H9 (cell line): ENCODE measurements at regions not wholly inside any gene's neighbourhood (a gene's known extent, or its start where the extent isn't known, plus 50 kb on each side); places are given as distances from the start of the nearest gene placed in this dataset.

Source experiments
- DNase-seq: peaks from one replicate; pipeline ENCODE4 v3.0.0-alpha.2; 2017
- H2AFZ ChIP-seq: one replicate; pipeline ENCODE4 v1.6.1; 2013; ENCODE audit warnings: mild to moderate bottlenecking, low read length, control low read depth, moderate library complexity
- H2AK5ac ChIP-seq: 2 replicates; pipeline ENCODE4 v1.6.1; 2013; ENCODE audit warnings: low read length, control low read depth, mixed read lengths; ENCODE audit not compliant: insufficient read length
- H2BK120ac ChIP-seq: one replicate; pipeline ENCODE4 v1.6.1; 2013; ENCODE audit warnings: low read depth, mild to moderate bottlenecking, low read length, control low read depth, inconsistent platforms; ENCODE audit not compliant: poor library complexity, severe bottlenecking
- H2BK12ac ChIP-seq: 2 replicates; pipeline ENCODE4 v1.6.1; 2013; ENCODE audit warnings: low read length, control low read depth, mixed read lengths, low read depth; ENCODE audit not compliant: insufficient read length
- H2BK15ac ChIP-seq: 2 replicates; pipeline ENCODE4 v1.6.1; 2013; ENCODE audit warnings: low read depth, low read length, control low read depth
- H2BK20ac ChIP-seq: one replicate; pipeline ENCODE4 v1.6.1; 2013; ENCODE audit warnings: low read depth, mild to moderate bottlenecking, low read length, control low read depth, inconsistent platforms; ENCODE audit not compliant: poor library complexity, severe bottlenecking
- H2BK5ac ChIP-seq: 2 replicates; pipeline ENCODE4 v1.6.1; 2013; ENCODE audit warnings: low read length, control low read depth, mixed read lengths; ENCODE audit not compliant: insufficient read length
- H3K14ac ChIP-seq: 2 replicates; pipeline ENCODE4 v1.6.1; 2013; ENCODE audit warnings: low read length, control low read depth; ENCODE audit not compliant: insufficient read depth
- H3K18ac ChIP-seq: 2 replicates; pipeline ENCODE4 v1.6.1; 2013; ENCODE audit warnings: low read depth, mild to moderate bottlenecking, mixed read lengths, low read length, control low read depth; ENCODE audit not compliant: insufficient read length
- H3K23ac ChIP-seq: 2 replicates; pipeline ENCODE4 v1.6.1; 2013; ENCODE audit warnings: low read length, control low read depth, mixed read lengths, low read depth; ENCODE audit not compliant: insufficient read length
- H3K23me2 ChIP-seq: 2 replicates; pipeline ENCODE4 v1.6.1; 2013; ENCODE audit warnings: low read depth, mild to moderate bottlenecking, mixed read lengths, low read length, control low read depth; ENCODE audit not compliant: insufficient read length, poor library complexity, severe bottlenecking
- H3K27ac ChIP-seq: 2 replicates; pipeline ENCODE4 v1.5.1; 2013; ENCODE audit warnings: low read length, control low read depth, mixed read lengths, low read depth; ENCODE audit not compliant: insufficient read length
- H3K27me3 ChIP-seq: 2 replicates; pipeline ENCODE4 v1.6.1; 2013; ENCODE audit warnings: low read length, control low read depth, inconsistent platforms; ENCODE audit not compliant: insufficient read depth
- H3K4ac ChIP-seq: 2 replicates; pipeline ENCODE4 v1.6.1; 2013; ENCODE audit warnings: low read depth, mild to moderate bottlenecking, control low read depth, inconsistent platforms, low read length, moderate library complexity
- H3K4me1 ChIP-seq: 2 replicates; pipeline ENCODE4 v1.6.1; 2013; ENCODE audit warnings: low read length, control low read depth, inconsistent platforms; ENCODE audit not compliant: insufficient read depth
- H3K4me2 ChIP-seq: 2 replicates; pipeline ENCODE4 v1.6.1; 2013; ENCODE audit warnings: low read length, control low read depth, mixed read lengths; ENCODE audit not compliant: insufficient read length, insufficient read depth
- H3K56ac ChIP-seq: 2 replicates; pipeline ENCODE4 v1.6.1; 2013; ENCODE audit warnings: low read depth, mild to moderate bottlenecking, mixed read lengths, low read length, control low read depth; ENCODE audit not compliant: insufficient read length
- H3K79me1 ChIP-seq: 2 replicates; pipeline ENCODE4 v1.6.1; 2013; ENCODE audit warnings: low read depth, mild to moderate bottlenecking, moderate library complexity, low read length, control low read depth, inconsistent platforms; ENCODE audit not compliant: insufficient read depth, poor library complexity, severe bottlenecking
- H3K79me2 ChIP-seq: 2 replicates; pipeline ENCODE4 v1.6.1; 2013; ENCODE audit warnings: low read length, control low read depth, inconsistent platforms; ENCODE audit not compliant: insufficient read depth
- H3K9ac ChIP-seq: 2 replicates; pipeline ENCODE4 v1.6.1; 2013; ENCODE audit warnings: low read length, control low read depth, mixed read lengths; ENCODE audit not compliant: insufficient read length; ENCODE audit errors: extremely low read depth
- H3K9me3 ChIP-seq: one replicate; pipeline ENCODE4 v1.6.1; 2013; ENCODE audit warnings: low read depth, low read length, inconsistent platforms; ENCODE audit not compliant: control insufficient read depth
- H3T11ph ChIP-seq: one replicate; pipeline ENCODE4 v1.6.1; 2013; ENCODE audit warnings: mild to moderate bottlenecking, low read length, control low read depth, inconsistent platforms
- H4K20me1 ChIP-seq: one replicate; pipeline ENCODE4 v1.6.1; 2013; ENCODE audit not compliant: control insufficient read depth, insufficient read length, insufficient read depth
- H4K5ac ChIP-seq: 2 replicates; pipeline ENCODE4 v1.6.1; 2013; ENCODE audit warnings: low read depth, mild to moderate bottlenecking, mixed read lengths, low read length, control low read depth; ENCODE audit not compliant: insufficient read length
- H4K8ac ChIP-seq: replicated peaks from 2 replicates; pipeline ENCODE4 v1.6.1; 2013; ENCODE audit warnings: low read length, control low read depth, mixed read lengths, low read depth; ENCODE audit not compliant: insufficient read length
- H4K91ac ChIP-seq: 2 replicates; pipeline ENCODE4 v1.6.1; 2013; ENCODE audit warnings: low read depth, mild to moderate bottlenecking, moderate library complexity, mixed read lengths, low read length, control low read depth; ENCODE audit not compliant: insufficient read length
- H3K27ac Mint-ChIP-seq, 3 experiments: 2 replicates in 2 of 3; 3 replicates in 1 of 3; pipeline ENCODE4 v1.8.0; 2020 to 2021; ENCODE audit warnings: mixed read lengths in 3 of 3, mild to moderate bottlenecking in 1 of 3, moderate library complexity in 1 of 3
- H3K27me3 Mint-ChIP-seq: 2 replicates; pipeline ENCODE4 v1.8.0; 2021; ENCODE audit warnings: low read depth, mild to moderate bottlenecking, moderate library complexity, mixed read lengths
- H3K36me3 Mint-ChIP-seq, 3 experiments: 2 replicates in 2 of 3; 3 replicates in 1 of 3; pipeline ENCODE4 v1.8.0; 2020 to 2021; ENCODE audit warnings: low read depth in 3 of 3, mixed read lengths in 3 of 3; ENCODE audit not compliant: insufficient read depth in 1 of 3
- H3K4me1 Mint-ChIP-seq, 2 experiments: 2 replicates each; pipeline ENCODE4 v1.8.0; 2020; ENCODE audit warnings: mixed read lengths in 2 of 2
- H3K4me3 Mint-ChIP-seq, 2 experiments: 2 replicates in 1 of 2; 3 replicates in 1 of 2; pipeline ENCODE4 v1.8.0; 2020 to 2021; ENCODE audit warnings: mild to moderate bottlenecking in 2 of 2, mixed read lengths in 2 of 2, moderate library complexity in 1 of 2
- H3K9me3 Mint-ChIP-seq, 2 experiments: 2 replicates in 1 of 2; 3 replicates in 1 of 2; pipeline ENCODE4 v1.8.0; 2020; ENCODE audit warnings: mild to moderate bottlenecking in 2 of 2, mixed read lengths in 2 of 2, moderate library complexity in 1 of 2
- CTCF ChIP-seq: fragments of 200-600 bp; sonication (generic); conservative IDR thresholded peaks from 3 replicates; pipeline ENCODE4 v1.8.0; 2021; ENCODE audit warnings: antibody characterized with exemption, mild to moderate bottlenecking
- WGBS: extraction: QIAGEN DNeasy Blood & Tissue Kit; methylation state at CpG from one replicate; pipeline ENCODE4 v1.1.7; 2013; ENCODE audit warnings: missing lambda C conversion rate, low lambda C conversion rate, mixed read lengths; ENCODE audit not compliant: insufficient read length; ENCODE audit errors: extremely low coverage; 5-methylcytosine and 5-hydroxymethylcytosine counted together

GRCh38 chr21:34255073-34255472, 108.7 kb upstream of the KCNE2 start:
- no peaks in the 10 kb centered on the region; the same call in 1 of the 2 replicates for H3K27me3 Mint-ChIP-seq
- H2AFZ ChIP-seq = no peak overlapping the region
- H3K79me1 ChIP-seq = no peaks in the 10 kb centered on the region
- no peak overlapping the region for H2AK5ac ChIP-seq
- no peak overlapping the region for H3K9ac ChIP-seq
- H2BK120ac ChIP-seq = no peak overlapping the region
- no peak for DNase-seq
- H4K5ac ChIP-seq = no peak overlapping the region
- no peak overlapping the region for H2BK12ac ChIP-seq
- H3K27ac ChIP-seq = no peak overlapping the region
- H3K4me2 ChIP-seq = no peak overlapping the region
- no peak overlapping the region for H2BK5ac ChIP-seq
- no peak overlapping the region for H2BK20ac ChIP-seq
- no peak overlapping the region for H3K4me3 Mint-ChIP-seq
- H3K23me2 ChIP-seq = no peaks in the 10 kb centered on the region
- no peak overlapping the region for H4K91ac ChIP-seq
- no peaks in the 10 kb centered on the region for H3K79me2 ChIP-seq
- no peak overlapping the region for H3K23ac ChIP-seq
- H3T11ph ChIP-seq = no peak overlapping the region
- H3K4me1 ChIP-seq = no peaks in the 10 kb centered on the region
- H3K4me1 Mint-ChIP-seq = no peaks in the 10 kb centered on the region
- H3K56ac ChIP-seq = no peak overlapping the region
- H3K14ac ChIP-seq = no peak overlapping the region
- WGBS = no CpG with 5 or more reads among the region's 1 CpG
- H3K18ac ChIP-seq = no peak overlapping the region
- H2BK15ac ChIP-seq = no peak overlapping the region
- H3K9me3 Mint-ChIP-seq = peaks cover 27 to 30% of the 10 kb centered on the region in 2 experiments
- no peaks in the 10 kb centered on the region for H3K9me3 ChIP-seq
- peaks cover 4 to 17% (median 5%) of the 10 kb centered on the region in 3 experiments for H3K36me3 Mint-ChIP-seq
- H3K27ac Mint-ChIP-seq = no peak overlapping the region
- no peaks in the 10 kb centered on the region for H4K20me1 ChIP-seq
- no peak overlapping the region for H4K8ac ChIP-seq
- TF ChIP-seq CTCF = no peak
- H3K4ac ChIP-seq = no peak overlapping the region
- no peaks in the 10 kb centered on the region for H3K27me3 ChIP-seq
